ENCODE measurements at regions not wholly inside any gene's neighbourhood (a gene's known extent, or its start where the extent isn't known, plus 50 kb on each side); places are given as distances from the start of the nearest gene placed in this dataset.

GRCh38 chr6:144993870-144994269 lies 708.7 kb downstream of the UTRN start:
- TF ChIP-seq CTCF (IDR thresholded peaks at IDR 0.05) = no peak
- no peak for TF ChIP-seq POLR2A (IDR thresholded peaks at IDR 0.05)

All from Peyer's patch (tissue), 4 donors.